HG03139 (cell line): ENCODE measurements at regions not wholly inside any gene's neighbourhood (a gene's known extent, or its start where the extent isn't known, plus 50 kb on each side); places are given as distances from the start of the nearest gene placed in this dataset.

Source experiments
- ATAC-seq: cut with Tn5 transposase; IDR thresholded peaks from one replicate; pipeline ENCODE4 v1.9.1; 2021; ENCODE audit not compliant: unreplicated experiment

- ATAC-seq = no peak
Observed at GRCh38 chr3:144067059-144067458, 95.4 kb downstream of the DIPK2A start.

DNA sequence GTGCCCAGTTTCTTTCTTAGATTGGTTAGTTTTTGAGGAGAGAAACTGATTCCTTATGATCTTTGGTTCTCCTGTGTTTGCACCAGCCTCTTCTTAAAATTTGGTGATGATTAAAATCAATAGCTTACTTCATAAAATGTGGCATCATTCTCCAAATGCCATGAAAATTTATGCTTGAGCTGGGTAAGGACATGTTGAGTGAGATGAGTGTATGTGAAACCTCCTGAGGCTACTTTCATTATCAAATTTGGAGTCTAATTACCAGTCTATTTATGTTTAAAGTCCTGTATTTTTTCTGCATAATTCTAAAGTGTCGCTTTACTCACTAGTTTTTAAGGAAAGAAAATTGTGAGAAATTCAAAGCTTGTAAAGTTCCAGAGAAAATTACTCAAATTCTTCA is 102.1 kb downstream of the DIPK2A start:
- no peak for ATAC-seq

DNA sequence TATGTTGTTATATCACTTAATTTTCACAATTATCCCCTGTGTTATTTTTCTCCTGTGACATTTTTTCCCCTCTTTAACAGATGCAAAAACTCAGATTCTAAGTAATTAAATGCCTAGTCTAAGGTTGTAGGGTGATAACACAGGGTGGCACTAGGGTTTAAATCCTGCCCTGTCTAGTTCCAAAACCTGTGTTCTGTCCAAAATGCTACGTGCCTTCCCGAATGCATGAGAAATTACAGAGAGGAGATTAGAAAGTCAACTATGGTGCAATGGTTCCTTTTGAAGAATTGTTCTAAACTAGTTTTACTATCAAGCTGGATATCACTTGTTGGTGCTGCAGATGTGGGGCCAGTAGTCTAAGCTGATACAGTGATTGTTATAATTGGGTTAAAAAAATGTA is 108.0 kb downstream of the DIPK2A start:
- no peak for ATAC-seq

DNA sequence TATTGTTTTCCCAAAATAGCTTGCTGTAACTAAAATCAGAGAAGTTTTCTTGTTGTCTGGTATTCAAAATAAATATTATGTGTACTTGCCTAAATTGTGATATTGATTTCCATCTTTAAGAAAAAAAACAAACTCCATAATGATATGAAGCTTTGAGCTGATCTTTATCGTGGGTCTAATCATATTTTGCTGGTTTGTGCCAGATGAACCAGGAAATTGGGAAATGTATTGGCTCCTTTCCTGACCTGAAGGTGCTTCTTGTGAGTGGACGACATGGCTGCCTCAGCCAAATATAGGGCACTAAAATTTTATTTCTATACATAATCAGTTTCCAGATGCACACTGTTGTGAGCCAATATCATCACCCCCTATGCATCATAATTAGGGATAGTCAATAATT is 113.3 kb downstream of the DIPK2A start:
- ATAC-seq = no peak

DNA sequence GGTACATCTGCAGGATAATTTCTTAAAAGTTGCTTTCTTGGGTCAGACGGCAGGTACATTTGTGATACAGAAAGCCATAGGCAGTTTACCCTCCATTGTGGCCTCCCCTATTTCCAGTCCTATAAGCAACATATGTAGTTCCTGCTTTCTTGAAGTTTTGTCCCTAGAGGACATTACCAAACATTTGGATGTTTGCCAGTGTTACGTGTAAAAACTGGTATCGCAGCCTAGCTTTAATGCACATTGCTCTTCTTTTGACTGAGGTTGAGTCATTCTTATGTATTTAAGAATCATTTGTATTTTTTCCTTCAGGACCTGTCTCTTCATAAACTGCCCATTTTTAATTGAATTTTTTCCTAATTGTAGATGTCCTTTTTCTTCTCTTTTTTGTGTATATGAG is 114.3 kb downstream of the DIPK2A start:
- ATAC-seq = no peak

- no peak for ATAC-seq
Observed at GRCh38 chr3:144096016-144096415, 124.4 kb downstream of the DIPK2A start.

DNA sequence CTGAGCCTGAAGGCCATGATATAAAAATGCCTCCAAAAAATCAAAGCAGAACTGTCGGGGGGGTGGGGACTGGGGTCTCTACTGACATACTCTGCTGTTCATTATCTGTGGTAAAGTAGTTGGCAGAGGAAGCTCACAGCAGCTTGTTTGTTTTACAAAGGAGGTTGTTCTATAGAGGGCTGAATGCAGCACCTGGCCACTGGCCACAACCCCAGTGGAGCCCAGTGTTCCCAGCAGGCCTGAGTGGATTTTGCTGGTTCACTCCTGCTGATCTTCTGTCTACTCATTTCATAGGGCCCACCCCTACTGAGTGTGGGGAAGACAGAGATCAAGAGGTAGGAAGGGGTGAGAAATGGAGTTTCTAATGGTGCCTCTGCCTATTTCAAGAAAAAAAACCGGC is 125.5 kb downstream of the DIPK2A start:
- ATAC-seq = no peak

DNA sequence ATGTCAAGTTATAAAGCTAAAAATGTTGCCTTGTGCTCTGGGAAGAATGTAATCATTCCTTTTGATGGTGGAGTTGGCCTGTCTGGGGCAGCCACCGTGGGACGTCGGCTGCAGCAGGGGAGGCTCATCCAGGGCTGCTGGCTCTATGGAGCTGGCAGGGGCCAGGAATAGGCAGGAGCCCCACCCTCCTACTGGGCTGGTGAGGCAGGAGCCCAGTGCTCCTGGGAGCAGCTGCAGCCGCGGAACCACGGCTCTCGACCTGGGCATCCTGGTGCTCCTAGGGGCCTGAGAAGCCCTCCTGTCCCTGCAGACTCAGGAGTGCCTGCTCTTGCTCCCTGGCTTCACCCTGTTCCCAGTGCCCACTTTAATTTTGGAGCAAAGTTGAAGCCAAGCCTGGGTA is 127.1 kb downstream of the DIPK2A start:
- no peak for ATAC-seq

- no peak for ATAC-seq
Observed at GRCh38 chr3:144102421-144102820, 130.8 kb downstream of the DIPK2A start.

- ATAC-seq = no peak
Observed at GRCh38 chr3:144104186-144104585, 132.6 kb downstream of the DIPK2A start.

GRCh38 chr3:144104679-144105078 is 133.1 kb downstream of the DIPK2A start:
- ATAC-seq = no peak

DNA sequence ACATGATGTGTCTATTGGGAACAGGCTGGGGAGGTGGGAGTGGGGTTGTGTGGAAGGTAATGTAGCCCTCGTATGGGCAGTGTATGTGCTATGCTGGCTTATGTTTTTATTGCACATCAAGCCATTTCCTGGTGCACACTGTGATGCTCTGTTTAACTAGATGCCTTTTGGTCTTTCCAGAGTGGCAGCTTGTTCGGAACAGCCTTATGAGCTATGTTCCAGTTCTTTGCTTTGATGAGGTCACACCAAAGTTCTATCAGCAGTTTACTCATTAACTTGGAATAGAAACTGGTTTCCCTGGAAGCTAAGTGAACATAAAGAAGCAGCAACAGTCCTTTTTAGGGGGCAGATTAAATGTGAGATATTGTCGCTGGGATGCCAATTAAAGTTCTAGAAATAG is 133.9 kb downstream of the DIPK2A start:
- no peak for ATAC-seq

DNA sequence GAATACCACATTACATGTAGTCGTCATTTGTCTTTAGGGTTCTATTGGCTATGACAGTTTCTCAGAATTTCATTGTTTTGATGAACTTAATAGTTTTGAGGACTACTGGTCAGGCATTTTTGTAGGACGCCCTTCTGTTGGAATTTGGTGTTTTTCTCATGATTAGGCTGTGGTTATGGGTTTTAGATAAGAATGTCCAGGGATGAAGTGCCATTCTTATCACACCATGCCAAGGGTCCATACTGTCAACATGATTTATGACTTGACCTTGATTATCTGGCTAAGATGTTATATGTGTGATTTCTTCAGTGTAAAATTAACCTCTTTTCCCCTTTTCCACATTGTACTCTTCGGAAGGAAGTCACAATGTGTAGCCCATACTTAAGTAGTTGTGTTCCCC is 135.3 kb downstream of the DIPK2A start:
- ATAC-seq = no peak

- ATAC-seq = no peak
Observed at GRCh38 chr3:144107923-144108322, 136.3 kb downstream of the DIPK2A start.

DNA sequence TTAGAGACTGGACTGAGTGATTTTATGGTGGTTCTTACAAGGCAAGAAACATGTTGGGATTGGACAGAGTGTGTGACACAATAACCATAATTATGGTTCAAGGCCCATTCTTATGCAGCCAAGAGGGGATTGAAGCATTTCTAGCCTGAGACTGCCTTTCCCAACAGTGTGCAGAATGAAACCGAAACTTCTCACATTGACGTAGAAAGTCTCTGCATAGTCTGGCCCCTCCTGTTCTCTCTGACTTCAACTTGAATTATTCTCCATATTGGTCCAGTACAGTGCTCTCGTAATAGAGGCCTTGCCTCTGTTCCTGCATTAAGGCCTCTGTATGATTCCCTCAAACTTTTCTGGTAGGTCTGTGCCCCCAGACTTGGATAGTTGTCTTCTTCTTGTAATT is 138.3 kb downstream of the DIPK2A start:
- peak; percentile 90 for ATAC-seq

DNA sequence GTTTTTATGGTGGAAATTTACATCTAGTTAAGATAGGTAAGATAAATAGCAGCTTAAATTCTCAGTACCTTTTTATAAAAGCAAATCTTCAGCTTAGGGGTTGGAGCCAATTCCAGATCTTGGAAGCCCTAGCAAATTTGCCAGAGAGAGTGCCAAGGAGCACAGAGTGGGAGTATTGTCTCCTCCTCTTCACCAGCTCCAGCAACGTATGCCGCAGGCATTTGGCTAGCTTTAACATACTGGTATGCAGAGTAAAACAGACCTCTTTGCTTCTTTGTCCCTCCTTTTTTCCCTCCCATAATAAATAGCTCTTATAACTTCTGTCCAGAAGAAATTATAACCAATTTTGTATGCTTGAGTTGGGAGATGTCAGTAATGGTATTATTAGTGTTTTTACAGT is 140.4 kb downstream of the DIPK2A start:
- no peak for ATAC-seq

DNA sequence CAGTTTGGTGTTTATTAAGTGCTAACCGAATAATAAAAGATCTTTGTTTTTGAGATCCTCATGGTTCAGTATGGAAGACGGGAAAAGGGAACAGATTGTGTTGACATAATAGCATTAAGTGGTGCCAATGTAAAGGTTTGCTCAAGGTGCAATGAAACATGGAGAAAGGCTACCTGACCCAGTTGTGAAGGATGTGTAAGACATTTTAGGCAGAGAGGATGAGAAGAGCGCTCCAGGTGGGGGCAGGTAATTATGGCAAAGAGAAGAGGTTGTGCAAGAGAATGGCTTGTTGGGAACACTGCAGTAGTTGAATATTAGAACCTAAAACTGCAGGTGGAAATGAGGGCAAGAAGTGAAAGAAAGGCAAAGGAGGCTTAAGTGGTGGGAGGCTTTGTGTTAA is 140.8 kb downstream of the DIPK2A start:
- no peak for ATAC-seq

GRCh38 chr3:144114767-144115166 is 143.1 kb downstream of the DIPK2A start:
- no peak for ATAC-seq

GRCh38 chr3:144119633-144120032 is 148.0 kb downstream of the DIPK2A start:
- ATAC-seq = no peak

GRCh38 chr3:144121661-144122060 is 150.0 kb downstream of the DIPK2A start:
- no peak for ATAC-seq

GRCh38 chr3:144127014-144127413 is 155.4 kb downstream of the DIPK2A start:
- ATAC-seq = no peak

GRCh38 chr3:144127700-144128099 is 156.1 kb downstream of the DIPK2A start:
- ATAC-seq = peak; percentile 12

GRCh38 chr3:144128108-144128892 is 156.7 kb downstream of the DIPK2A start:
- peak; percentile 99 for ATAC-seq
